IMR-90 (cell line): ENCODE measurements at regions not wholly inside any gene's neighbourhood (a gene's known extent, or its start where the extent isn't known, plus 50 kb on each side); places are given as distances from the start of the nearest gene placed in this dataset.

Experiments used
- ATAC-seq: fragments of 200-7000 bp; cut with Tn5 transposase; 2 replicates; pipeline ENCODE4 v1.9.1; 2020; ENCODE audit warnings: low read depth, mild to moderate bottlenecking, moderate library complexity
- BruUV-seq: library from RNA; stranded (reverse); fragments of 400-500 nt; replicated peaks from 2 replicates; lab custom pipeline; 2021; lab: Mats Ljungman, UMichigan
- CTCF ChIA-PET: fragments of 300-600 bp; formaldehyde crosslinking; extraction: SDS; loops from one replicate; lab custom pipeline; 2021; ENCODE audit warnings: antibody characterized with exemption; lab: Yijun Ruan, JAX
- POLR2A ChIA-PET: fragments of 300-600 bp; sonication (Branson Sonifier 250); formaldehyde crosslinking; loops from one replicate; lab custom pipeline; 2022; ENCODE audit warnings: antibody characterized with exemption; ENCODE audit not compliant: unreplicated experiment; lab: Charles Lee
- DNase-seq: peaks from one replicate; pipeline ENCODE4 v3.0.0; 2013
- H2AFZ ChIP-seq: replicated peaks from 2 replicates; pipeline ENCODE3; 2013; ENCODE audit warnings: low read length, mild to moderate bottlenecking; ENCODE audit not compliant: poor library complexity
- H2AK5ac ChIP-seq: 2 replicates; pipeline ENCODE4 v1.6.1; 2013; ENCODE audit warnings: low read depth, low read length, inconsistent platforms
- H2AK9ac ChIP-seq: replicated peaks from 2 replicates; pipeline ENCODE3; 2013; ENCODE audit warnings: mild to moderate bottlenecking, low read depth, low read length, moderate library complexity; ENCODE audit not compliant: poor library complexity
- H2BK120ac ChIP-seq: 2 replicates; pipeline ENCODE4 v1.6.1; 2013; ENCODE audit warnings: low read depth, low read length, inconsistent platforms
- H2BK15ac ChIP-seq: 3 replicates; pipeline ENCODE4 v1.6.1; 2013; ENCODE audit warnings: low read depth, low read length, inconsistent platforms
- H2BK20ac ChIP-seq: 2 replicates; pipeline ENCODE4 v1.6.1; 2013; ENCODE audit warnings: low read depth, mild to moderate bottlenecking, inconsistent platforms, low read length, moderate library complexity
- H2BK5ac ChIP-seq: 2 replicates; pipeline ENCODE4 v1.6.1; 2013; ENCODE audit warnings: mild to moderate bottlenecking, low read depth, low read length, inconsistent platforms; ENCODE audit not compliant: poor library complexity, severe bottlenecking
- H3K14ac ChIP-seq: replicated peaks from 2 replicates; pipeline ENCODE4 v1.6.1; 2013; ENCODE audit warnings: low read depth, low read length, inconsistent platforms
- H3K18ac ChIP-seq: 2 replicates; pipeline ENCODE4 v1.6.1; 2013; ENCODE audit warnings: low read depth, low read length, control low read depth
- H3K23ac ChIP-seq: 2 replicates; pipeline ENCODE4 v1.6.1; 2013; ENCODE audit warnings: low read depth, low read length, inconsistent platforms
- H3K27ac ChIP-seq: 2 replicates; pipeline ENCODE4 v1.5.1; 2013; ENCODE audit warnings: mild to moderate bottlenecking, control low read depth, low read length; ENCODE audit not compliant: insufficient read depth
- H3K27me3 ChIP-seq: 2 replicates; pipeline ENCODE4 v1.6.1; 2013; ENCODE audit warnings: low read length; ENCODE audit not compliant: control insufficient read depth, insufficient read depth
- H3K36me3 ChIP-seq: 2 replicates; pipeline ENCODE4 v1.6.1; 2013; ENCODE audit warnings: low read length, mixed read lengths; ENCODE audit not compliant: control insufficient read depth, insufficient read depth
- H3K4ac ChIP-seq: 2 replicates; pipeline ENCODE4 v1.6.1; 2013; ENCODE audit warnings: low read depth, low read length, inconsistent platforms
- H3K4me1 ChIP-seq: 2 replicates; pipeline ENCODE4 v1.6.1; 2013; ENCODE audit warnings: low read length, mixed read lengths; ENCODE audit not compliant: control insufficient read depth, insufficient read depth
- H3K4me2 ChIP-seq: 2 replicates; pipeline ENCODE4 v1.6.1; 2013; ENCODE audit warnings: low read depth, mild to moderate bottlenecking, control low read depth, low read length, moderate library complexity
- H3K4me3 ChIP-seq: 2 replicates; pipeline ENCODE4 v1.5.1; 2013; ENCODE audit warnings: low read depth, mild to moderate bottlenecking, control low read depth, low read length, moderate library complexity; ENCODE audit not compliant: insufficient read depth
- H3K56ac ChIP-seq: 2 replicates; pipeline ENCODE4 v1.6.1; 2013; ENCODE audit warnings: low read length, inconsistent platforms; ENCODE audit not compliant: insufficient read depth; ENCODE audit errors: extremely low read depth
- H3K79me1 ChIP-seq, 2 experiments: 2 replicates each; pipeline ENCODE4 v1.6.1; 2013; ENCODE audit warnings: low read length in 2 of 2, inconsistent platforms in 1 of 2, low read depth in 1 of 2
- H3K9ac ChIP-seq: 2 replicates; pipeline ENCODE4 v1.6.1; 2013; ENCODE audit warnings: low read depth, low read length, control low read depth
- H3K9me1 ChIP-seq: 2 replicates; pipeline ENCODE4 v1.6.1; 2013; ENCODE audit warnings: low read length, inconsistent platforms; ENCODE audit not compliant: insufficient read depth
- H3K9me3 ChIP-seq: 2 replicates; pipeline ENCODE4 v1.6.1; 2013; ENCODE audit warnings: low read length; ENCODE audit not compliant: control insufficient read depth, insufficient read depth
- H4K20me1 ChIP-seq: 2 replicates; pipeline ENCODE4 v1.6.1; 2013; ENCODE audit warnings: low read length, inconsistent platforms; ENCODE audit not compliant: insufficient read depth
- H4K5ac ChIP-seq: 2 replicates; pipeline ENCODE4 v1.6.1; 2013; ENCODE audit warnings: mild to moderate bottlenecking, low read depth, low read length, control low read depth
- H4K8ac ChIP-seq, 2 experiments: 2 replicates each; pipeline ENCODE4 v1.6.1; 2013; ENCODE audit warnings: low read depth in 2 of 2, low read length in 2 of 2, control low read depth in 1 of 2, inconsistent platforms in 1 of 2
- H4K91ac ChIP-seq: 2 replicates; pipeline ENCODE4 v1.6.1; 2013; ENCODE audit warnings: low read depth, low read length, inconsistent platforms; ENCODE audit not compliant: insufficient read depth
- BHLHE40 ChIP-seq: fragments of 150-350 bp; IDR thresholded peaks from 2 replicates; pipeline ENCODE4 v1.6.1; 2016; ENCODE audit warnings: mild to moderate bottlenecking, low read depth, low read length
- CEBPB ChIP-seq: IDR thresholded peaks from 2 replicates; pipeline ENCODE4 v1.6.1; 2012; ENCODE audit warnings: low read depth, low read length, improper control_type of control experiment
- CHD1 ChIP-seq: IDR thresholded peaks from 2 replicates; pipeline ENCODE4 v1.6.1; 2012; ENCODE audit warnings: low read depth, low read length, improper control_type of control experiment
- FOS ChIP-seq: fragments of 150-350 bp; IDR thresholded peaks from 2 replicates; pipeline ENCODE4 v1.6.1; 2016; ENCODE audit warnings: low read depth, low read length
- MAFK ChIP-seq: IDR thresholded peaks from 2 replicates; pipeline ENCODE4 v1.6.1; 2012; ENCODE audit warnings: low read depth, low read length, improper control_type of control experiment
- MAZ ChIP-seq: IDR thresholded peaks from 2 replicates; pipeline ENCODE4 v1.6.1; 2012; ENCODE audit warnings: low read depth, mild to moderate bottlenecking, low read length, improper control_type of control experiment, moderate library complexity, borderline replicate concordance
- MXI1 ChIP-seq: IDR thresholded peaks from 2 replicates; pipeline ENCODE4 v1.6.1; 2012; ENCODE audit warnings: low read depth, mild to moderate bottlenecking, low read length, moderate library complexity, borderline replicate concordance
- NFE2L2 ChIP-seq: fragments of 150-350 bp; IDR thresholded peaks from 2 replicates; pipeline ENCODE4 v1.6.1; 2016; ENCODE audit warnings: low read depth, mild to moderate bottlenecking, low read length
- POLR2A ChIP-seq: IDR thresholded peaks from 2 replicates; pipeline ENCODE4 v1.6.1; 2012; ENCODE audit warnings: mild to moderate bottlenecking, low read depth, low read length
- RAD21 ChIP-seq: IDR thresholded peaks from 2 replicates; pipeline ENCODE4 v1.6.1; 2012; ENCODE audit warnings: low read length, improper control_type of control experiment
- RCOR1 ChIP-seq: IDR thresholded peaks from 2 replicates; pipeline ENCODE4 v1.6.1; 2012; ENCODE audit warnings: mild to moderate bottlenecking, low read length, improper control_type of control experiment; ENCODE audit not compliant: insufficient replicate concordance
- RFX5 ChIP-seq: IDR thresholded peaks from 2 replicates; pipeline ENCODE4 v1.8.0; 2012; ENCODE audit warnings: low read depth, mild to moderate bottlenecking, low read length, moderate library complexity
- SMC3 ChIP-seq: fragments of 150-350 bp; IDR thresholded peaks from 2 replicates; pipeline ENCODE4 v1.6.1; 2016; ENCODE audit warnings: low read depth, mild to moderate bottlenecking, antibody characterized with exemption, low read length, moderate library complexity
- WGBS, 2 experiments: methylation state at CpG; one replicate each; pipeline versions ENCODE4 v1.1.5 to v1.1.7; 2013; ENCODE audit warnings: missing lambda C conversion rate in 2 of 2; ENCODE audit not compliant: insufficient read length in 1 of 2; ENCODE audit errors: extremely low coverage in 2 of 2; 5-methylcytosine and 5-hydroxymethylcytosine counted together
- dilution Hi-C: fragments of 300-500 bp; cut with HindIII; formaldehyde crosslinking; loops from one replicate; pipeline ENCODE4 v1.14.3; 2018; ENCODE audit warnings: low sequenced_read_pairs; ENCODE audit not compliant: unreplicated experiment
- in situ Hi-C: fragments of 300-500 bp; cut with MboI; formaldehyde crosslinking; loops from 3 replicates; pipeline ENCODE4 v1.14.3; 2019; ENCODE audit warnings: low sequenced_read_pairs, inconsistent platforms, mixed read lengths
- intact Hi-C: fragments of 100-400 bp; cut with micrococcal nuclease; formaldehyde crosslinking; loops from 2 replicates; pipeline ENCODE4 v1.10.0; 2022
- TF ChIP-seq, protein P1 (sequence below): fragments of 150-350 bp; IDR thresholded peaks from 2 replicates; pipeline ENCODE4 v1.6.1; 2016; ENCODE audit warnings: low read depth, mild to moderate bottlenecking, low read length, moderate library complexity, borderline replicate concordance
- TF ChIP-seq, protein P2 (sequence below): fragments of 150-350 bp; IDR thresholded peaks from 2 replicates; pipeline ENCODE4 v1.6.1; 2017; ENCODE audit warnings: mild to moderate bottlenecking, antibody characterized with exemption, low read length, low read depth
- TF ChIP-seq, protein P3 (sequence below): conservative IDR thresholded peaks from 2 replicates; pipeline ENCODE4 v1.5.1; 2012; ENCODE audit warnings: mild to moderate bottlenecking, low read depth, low read length, improper control_type of control experiment

GRCh38 chr15:96123028-96123400, 207.5 kb upstream of the NR2F2 start:
- no peak overlapping the region for H3K27ac ChIP-seq
- intact Hi-C loops (no loop called here), in situ Hi-C loops (no loop called here), dilution Hi-C loops (no loop called here)
- no peak overlapping the region for H2AK5ac ChIP-seq
- no peak overlapping the region for H2BK5ac ChIP-seq
- WGBS, 2 experiments, result 100% methylated on average over 3 of the region's 7 CpGs; no CpG with 5 or more reads in 1 of the 2 experiments
- no peak overlapping the region for H3K14ac ChIP-seq
- no peak overlapping the region for H3K23ac ChIP-seq
- H3K18ac ChIP-seq, result no peak overlapping the region
- no peak overlapping the region for H3K9ac ChIP-seq
- no peaks in the 10 kb centered on the region for H4K20me1 ChIP-seq
- ChIA-PET CTCF (no interaction called here), POLR2A (no interaction called here)
- H4K91ac ChIP-seq, result no peak overlapping the region
- H3K9me3 ChIP-seq, result no peaks in the 10 kb centered on the region
- H4K8ac ChIP-seq, result no peak overlapping the region
- H3K36me3 ChIP-seq, result no peaks in the 10 kb centered on the region
- no peak overlapping the region for H2AFZ ChIP-seq
- H2AK9ac ChIP-seq, result no peak overlapping the region
- no peak overlapping the region for H3K4me2 ChIP-seq
- TF ChIP-seq CHD1, result no peak
- TF ChIP-seq, protein P1, sequence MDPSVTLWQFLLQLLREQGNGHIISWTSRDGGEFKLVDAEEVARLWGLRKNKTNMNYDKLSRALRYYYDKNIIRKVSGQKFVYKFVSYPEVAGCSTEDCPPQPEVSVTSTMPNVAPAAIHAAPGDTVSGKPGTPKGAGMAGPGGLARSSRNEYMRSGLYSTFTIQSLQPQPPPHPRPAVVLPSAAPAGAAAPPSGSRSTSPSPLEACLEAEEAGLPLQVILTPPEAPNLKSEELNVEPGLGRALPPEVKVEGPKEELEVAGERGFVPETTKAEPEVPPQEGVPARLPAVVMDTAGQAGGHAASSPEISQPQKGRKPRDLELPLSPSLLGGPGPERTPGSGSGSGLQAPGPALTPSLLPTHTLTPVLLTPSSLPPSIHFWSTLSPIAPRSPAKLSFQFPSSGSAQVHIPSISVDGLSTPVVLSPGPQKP, result no peak
- TF ChIP-seq RFX5, result no peak
- TF ChIP-seq RAD21, result no peak
- no peak for TF ChIP-seq SMC3
- TF ChIP-seq, protein P2, sequence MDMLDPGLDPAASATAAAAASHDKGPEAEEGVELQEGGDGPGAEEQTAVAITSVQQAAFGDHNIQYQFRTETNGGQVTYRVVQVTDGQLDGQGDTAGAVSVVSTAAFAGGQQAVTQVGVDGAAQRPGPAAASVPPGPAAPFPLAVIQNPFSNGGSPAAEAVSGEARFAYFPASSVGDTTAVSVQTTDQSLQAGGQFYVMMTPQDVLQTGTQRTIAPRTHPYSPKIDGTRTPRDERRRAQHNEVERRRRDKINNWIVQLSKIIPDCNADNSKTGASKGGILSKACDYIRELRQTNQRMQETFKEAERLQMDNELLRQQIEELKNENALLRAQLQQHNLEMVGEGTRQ, result no peak
- TF ChIP-seq, protein P3, sequence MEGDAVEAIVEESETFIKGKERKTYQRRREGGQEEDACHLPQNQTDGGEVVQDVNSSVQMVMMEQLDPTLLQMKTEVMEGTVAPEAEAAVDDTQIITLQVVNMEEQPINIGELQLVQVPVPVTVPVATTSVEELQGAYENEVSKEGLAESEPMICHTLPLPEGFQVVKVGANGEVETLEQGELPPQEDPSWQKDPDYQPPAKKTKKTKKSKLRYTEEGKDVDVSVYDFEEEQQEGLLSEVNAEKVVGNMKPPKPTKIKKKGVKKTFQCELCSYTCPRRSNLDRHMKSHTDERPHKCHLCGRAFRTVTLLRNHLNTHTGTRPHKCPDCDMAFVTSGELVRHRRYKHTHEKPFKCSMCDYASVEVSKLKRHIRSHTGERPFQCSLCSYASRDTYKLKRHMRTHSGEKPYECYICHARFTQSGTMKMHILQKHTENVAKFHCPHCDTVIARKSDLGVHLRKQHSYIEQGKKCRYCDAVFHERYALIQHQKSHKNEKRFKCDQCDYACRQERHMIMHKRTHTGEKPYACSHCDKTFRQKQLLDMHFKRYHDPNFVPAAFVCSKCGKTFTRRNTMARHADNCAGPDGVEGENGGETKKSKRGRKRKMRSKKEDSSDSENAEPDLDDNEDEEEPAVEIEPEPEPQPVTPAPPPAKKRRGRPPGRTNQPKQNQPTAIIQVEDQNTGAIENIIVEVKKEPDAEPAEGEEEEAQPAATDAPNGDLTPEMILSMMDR, result no peak
- TF ChIP-seq BHLHE40, result no peak
- no peak for TF ChIP-seq RCOR1
- no peak for TF ChIP-seq NFE2L2
- TF ChIP-seq MXI1, result no peak
- no peak for TF ChIP-seq CEBPB
- TF ChIP-seq MAFK, result no peak
- no peak for TF ChIP-seq FOS
- TF ChIP-seq MAZ, result no peak
- no peak for TF ChIP-seq POLR2A
- H3K27me3 ChIP-seq, result no peaks in the 10 kb centered on the region
- no peaks in the 10 kb centered on the region for H3K9me1 ChIP-seq
- no peak overlapping the region for H2BK15ac ChIP-seq
- H3K4ac ChIP-seq, result no peak overlapping the region
- no peak for ATAC-seq
- H3K4me3 ChIP-seq, result no peak overlapping the region
- no peak overlapping the region for H2BK120ac ChIP-seq
- H4K5ac ChIP-seq, result no peak overlapping the region
- no peak for DNase-seq
- BruUV-seq, result no TSS peak
- H3K4me1 ChIP-seq, result peaks cover 3% of the 10 kb centered on the region
- H3K56ac ChIP-seq, result no peak overlapping the region
- no peaks in the 10 kb centered on the region for H3K79me1 ChIP-seq
- H2BK20ac ChIP-seq, result no peak overlapping the region
